Body of pancreas (tissue), 4 donors: ENCODE measurements at regions not wholly inside any gene's neighbourhood (a gene's known extent, or its start where the extent isn't known, plus 50 kb on each side); places are given as distances from the start of the nearest gene placed in this dataset.

Source experiments
- CTCF ChIP-seq, 7 experiments: fragments of 450-650 bp in 4 of 7; fragments of 200-600 bp in 3 of 7; sonication (generic) in 3 of 7; IDR thresholded peaks; one replicate each; pipeline ENCODE4 v1.5.1; 2016 to 2019; ENCODE audit warnings: antibody characterized with exemption in 7 of 7
- POLR2A ChIP-seq, 3 donors: fragments of 450-650 bp; IDR thresholded peaks; one replicate each; pipeline ENCODE4 v1.6.1; 2016; ENCODE audit warnings: antibody characterized with exemption in 3 of 3, mild to moderate bottlenecking in 2 of 3

GRCh38 chr14:55979781-55980180 lies 138.4 kb upstream of the PELI2 start:
- TF ChIP-seq POLR2A (IDR thresholded peaks at IDR 0.05) (no peak), CTCF (IDR thresholded peaks at IDR 0.05) (no peak)
